ENCODE measurements at regions not wholly inside any gene's neighbourhood (a gene's known extent, or its start where the extent isn't known, plus 50 kb on each side); places are given as distances from the start of the nearest gene placed in this dataset.
"Not testable (repeated sequence)": the region's sequence is repeated elsewhere in the genome, so short reads cannot be mapped to it uniquely, and the experiment has no call there.

GRCh38 chr5:58312299-58312698 lies 147.6 kb downstream of the PLK2 start:
- no peak for ATAC-seq
- no peak overlapping the region for H3K27ac ChIP-seq (ENCODE audit: low read length)
- no peaks in the 10 kb centered on the region for H3K9me3 ChIP-seq (ENCODE audit: control insufficient read depth, insufficient read depth, low read length)
- Mint-ChIP-seq H3K27ac (no peak overlapping the region), H3K4me1 (no peaks in the 10 kb centered on the region), H3K4me3 (no peak overlapping the region), H3K9me3 (peaks cover 3 to 7% of the 10 kb centered on the region in 2 donors), H3K27me3 (ENCODE audit: low read depth in 2 of 2) (no peaks in the 10 kb centered on the region), H3K36me3 (no peaks in the 10 kb centered on the region)
- H3K4me3 ChIP-seq (ENCODE audit: low read length) = no peak overlapping the region
- TF ChIP-seq, protein P1, sequence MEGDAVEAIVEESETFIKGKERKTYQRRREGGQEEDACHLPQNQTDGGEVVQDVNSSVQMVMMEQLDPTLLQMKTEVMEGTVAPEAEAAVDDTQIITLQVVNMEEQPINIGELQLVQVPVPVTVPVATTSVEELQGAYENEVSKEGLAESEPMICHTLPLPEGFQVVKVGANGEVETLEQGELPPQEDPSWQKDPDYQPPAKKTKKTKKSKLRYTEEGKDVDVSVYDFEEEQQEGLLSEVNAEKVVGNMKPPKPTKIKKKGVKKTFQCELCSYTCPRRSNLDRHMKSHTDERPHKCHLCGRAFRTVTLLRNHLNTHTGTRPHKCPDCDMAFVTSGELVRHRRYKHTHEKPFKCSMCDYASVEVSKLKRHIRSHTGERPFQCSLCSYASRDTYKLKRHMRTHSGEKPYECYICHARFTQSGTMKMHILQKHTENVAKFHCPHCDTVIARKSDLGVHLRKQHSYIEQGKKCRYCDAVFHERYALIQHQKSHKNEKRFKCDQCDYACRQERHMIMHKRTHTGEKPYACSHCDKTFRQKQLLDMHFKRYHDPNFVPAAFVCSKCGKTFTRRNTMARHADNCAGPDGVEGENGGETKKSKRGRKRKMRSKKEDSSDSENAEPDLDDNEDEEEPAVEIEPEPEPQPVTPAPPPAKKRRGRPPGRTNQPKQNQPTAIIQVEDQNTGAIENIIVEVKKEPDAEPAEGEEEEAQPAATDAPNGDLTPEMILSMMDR (IDR thresholded peaks at IDR 0.05) = no peak
- no peak for DNase-seq
- 82% methylated on average over 2 of the region's 5 CpGs for WGBS (ENCODE audit: insufficient coverage)
- intact Hi-C loops (cut with micrococcal nuclease) = no loop called here
- H3K4me1 ChIP-seq (ENCODE audit: control insufficient read depth, insufficient read depth, low read length) = no peaks in the 10 kb centered on the region
- no peaks in the 10 kb centered on the region for H3K36me3 ChIP-seq (ENCODE audit: control insufficient read depth, insufficient read depth, low read length)
- no peaks in the 10 kb centered on the region for H3K27me3 ChIP-seq (ENCODE audit: control insufficient read depth, insufficient read depth, low read length)

- WGBS (ENCODE audit: insufficient coverage) = 91% methylated on average over 3 of the region's 3 CpGs
- H3K27ac Mint-ChIP-seq = no peak overlapping the region
- intact Hi-C loops (cut with micrococcal nuclease) = no loop called here
Measured at GRCh38 chr5:58311526-58311925, 148.4 kb downstream of the PLK2 start.

DNA sequence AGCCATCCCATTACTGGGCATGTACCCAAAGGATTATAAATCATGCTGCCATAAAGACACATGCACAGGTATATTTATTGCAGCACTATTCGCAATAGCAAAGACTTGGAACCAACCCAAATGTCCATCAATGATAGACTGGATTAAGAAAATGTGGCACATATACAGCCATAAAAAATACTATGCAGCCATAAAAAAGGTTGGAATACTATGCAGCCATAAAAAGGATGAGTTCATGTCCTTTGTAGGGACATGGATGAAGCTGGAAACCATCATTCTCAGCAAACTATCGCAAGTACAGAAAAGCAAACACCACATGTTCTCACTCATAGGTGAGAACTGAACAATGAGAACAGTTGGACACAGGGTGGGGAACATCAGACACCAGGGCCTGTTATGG lies 151.5 kb downstream of the PLK2 start:
- WGBS (ENCODE audit: insufficient coverage) = no CpG with 5 or more reads among the region's 2 CpGs
- H3K27me3 ChIP-seq (ENCODE audit: control insufficient read depth, insufficient read depth, low read length); H3K27ac Mint-ChIP-seq; H3K27me3 Mint-ChIP-seq (ENCODE audit: low read depth in 2 of 2); H3K9me3 ChIP-seq (ENCODE audit: control insufficient read depth, insufficient read depth, low read length); DNase-seq; H3K9me3 Mint-ChIP-seq; ATAC-seq; intact Hi-C loops (cut with micrococcal nuclease); H3K4me1 Mint-ChIP-seq; H3K4me3 ChIP-seq (ENCODE audit: low read length); H3K4me3 Mint-ChIP-seq; H3K4me1 ChIP-seq (ENCODE audit: control insufficient read depth, insufficient read depth, low read length); H3K36me3 Mint-ChIP-seq; H3K36me3 ChIP-seq (ENCODE audit: control insufficient read depth, insufficient read depth, low read length); H3K27ac ChIP-seq (ENCODE audit: low read length): not testable (repeated sequence)

More at GRCh38 chr5:58311526-58311925, 148.4 kb downstream of the PLK2 start:
- no peaks in the 10 kb centered on the region for H3K4me1 Mint-ChIP-seq
- no peaks in the 10 kb centered on the region for H3K36me3 Mint-ChIP-seq
- no peaks in the 10 kb centered on the region for H3K4me1 ChIP-seq (ENCODE audit: control insufficient read depth, insufficient read depth, low read length)
- H3K4me3 ChIP-seq (ENCODE audit: low read length) = no peak overlapping the region
- H3K9me3 Mint-ChIP-seq = peaks cover 3 to 7% of the 10 kb centered on the region in 2 donors
- no peaks in the 10 kb centered on the region for H3K27me3 ChIP-seq (ENCODE audit: control insufficient read depth, insufficient read depth, low read length)
- ATAC-seq (no peak), DNase-seq (no peak)
- H3K4me3 Mint-ChIP-seq = no peak overlapping the region
- no peak overlapping the region for H3K27ac ChIP-seq (ENCODE audit: low read length)
- no peaks in the 10 kb centered on the region for H3K27me3 Mint-ChIP-seq (ENCODE audit: low read depth in 2 of 2)
- TF ChIP-seq, protein P1 (IDR thresholded peaks at IDR 0.05) = no peak
- no peaks in the 10 kb centered on the region for H3K36me3 ChIP-seq (ENCODE audit: control insufficient read depth, insufficient read depth, low read length)
- no peaks in the 10 kb centered on the region for H3K9me3 ChIP-seq (ENCODE audit: control insufficient read depth, insufficient read depth, low read length)

DNA sequence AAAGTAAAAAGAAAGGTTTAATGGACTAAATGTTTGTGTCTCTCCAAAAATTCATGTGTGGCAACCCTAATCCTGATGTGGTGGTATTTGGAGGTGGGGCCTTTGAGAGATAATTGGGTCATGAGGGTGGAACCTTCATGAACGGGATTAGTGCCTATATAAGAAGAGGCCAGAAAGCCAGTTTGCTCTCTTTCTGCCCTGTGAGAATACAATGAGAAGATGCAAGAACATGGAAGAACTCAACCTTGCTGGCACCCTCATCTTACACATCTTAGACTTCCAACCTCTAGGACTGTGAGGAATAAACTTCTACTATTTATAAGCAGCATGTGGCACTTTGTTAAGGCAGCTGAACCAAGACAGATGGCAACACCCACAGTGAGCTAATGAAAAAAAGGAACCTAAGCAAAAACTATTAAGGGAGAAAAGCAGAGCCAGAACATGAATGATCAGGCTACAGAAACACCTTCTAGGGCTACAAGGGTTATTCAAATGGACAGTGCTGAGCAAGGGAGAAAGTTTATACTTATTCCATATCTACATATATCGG lies 159.5 kb downstream of the PLK2 start:
- Histone ChIP-seq H3K36me3 (ENCODE audit: control insufficient read depth, insufficient read depth, low read length) (no peaks in the 10 kb centered on the region), H3K9me3 (ENCODE audit: control insufficient read depth, insufficient read depth, low read length) (no peaks in the 10 kb centered on the region), H3K4me3 (ENCODE audit: low read length) (no peak overlapping the region), H3K27ac (ENCODE audit: low read length) (no peak overlapping the region), H3K27me3 (ENCODE audit: control insufficient read depth, insufficient read depth, low read length) (no peaks in the 10 kb centered on the region), H3K4me1 (ENCODE audit: control insufficient read depth, insufficient read depth, low read length) (no peaks in the 10 kb centered on the region)
- Mint-ChIP-seq H3K36me3 (no peaks in the 10 kb centered on the region), H3K4me1 (no peaks in the 10 kb centered on the region), H3K4me3 (no peak overlapping the region), H3K27me3 (ENCODE audit: low read depth in 2 of 2) (no peaks in the 10 kb centered on the region), H3K9me3 (no peaks in the 10 kb centered on the region), H3K27ac (no peak overlapping the region)
- intact Hi-C loops (cut with micrococcal nuclease) = no loop called here
- WGBS (ENCODE audit: insufficient coverage) = 80% methylated on average over 2 of the region's 2 CpGs
- DNase-seq (no peak), ATAC-seq (no peak)
- TF ChIP-seq, protein P1 (IDR thresholded peaks at IDR 0.05) = no peak
